ENCODE measurements at regions not wholly inside any gene's neighbourhood (a gene's known extent, or its start where the extent isn't known, plus 50 kb on each side); places are given as distances from the start of the nearest gene placed in this dataset.

DNA sequence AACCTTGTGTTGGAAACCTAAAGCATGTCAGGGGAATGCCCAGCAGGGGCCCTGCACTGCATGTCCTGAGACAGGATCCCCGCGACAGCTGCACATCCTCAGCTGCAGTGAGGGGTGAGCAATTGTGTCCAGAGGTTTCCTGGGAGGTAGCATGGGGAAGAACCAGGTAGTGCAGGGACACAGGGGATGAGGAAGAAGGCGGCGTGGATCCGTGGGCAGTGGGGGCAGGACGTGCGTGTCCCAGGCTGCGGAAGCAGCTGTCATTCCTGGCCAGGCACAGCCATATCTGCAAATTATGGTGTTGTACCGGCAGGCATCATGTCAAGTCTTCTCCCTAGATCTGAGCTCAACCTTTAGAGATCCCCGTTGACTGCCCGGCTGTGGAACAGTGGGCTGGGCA is 238.2 kb upstream of the MYT1L start:
- no peak overlapping the region for H3K4ac ChIP-seq (replicated peaks; ENCODE audit: insufficient read length, low read depth, low read length)
- no peak overlapping the region for H4K91ac ChIP-seq (replicated peaks; ENCODE audit: insufficient read length, low read length)
- no peak overlapping the region for H3K4me2 ChIP-seq (ENCODE audit: insufficient read depth in 1 of 2, low read depth in 2 of 2, low read length in 2 of 2)
- no peak overlapping the region for H3K9ac ChIP-seq (replicated peaks in 1 of 4; ENCODE audit: extremely low read depth in 1 of 4, low read depth in 3 of 4, low read length in 3 of 4)
- no peak overlapping the region for H2AFZ ChIP-seq (ENCODE audit: low read length)
- FAIRE-seq (no peak), DNase-seq (ENCODE audit: low read depth in 1 of 2, low spot score in 2 of 2) (peak in 1 of 2 experiments; percentile 17)
- no peak overlapping the region for H4K5ac ChIP-seq (ENCODE audit: insufficient read length, low read depth, low read length)
- no peak overlapping the region for H2BK20ac ChIP-seq (ENCODE audit: low read length)
- H3K4me3 ChIP-seq (ENCODE audit: extremely low read depth in 1 of 4, insufficient read depth in 2 of 4, low read depth in 3 of 4, low read length in 4 of 4): no peak overlapping the region
- H3K27ac ChIP-seq (ENCODE audit: low read depth, low read length): no peak overlapping the region
- H3K9me3 ChIP-seq (ENCODE audit: insufficient read depth in 2 of 2, low read depth in 1 of 2, low read length in 1 of 2): peaks cover 12 to 17% of the 10 kb centered on the region in 2 experiments
- H3K36me3 ChIP-seq (ENCODE audit: control insufficient read depth in 2 of 4, insufficient read depth in 4 of 4, low read length in 3 of 4): no peaks in the 10 kb centered on the region; a peak in 1 of 8 replicates
- H4K8ac ChIP-seq (ENCODE audit: extremely low read depth, insufficient read depth, low read length): peak overlapping the region; percentile 62; the same call in 1 of the 2 replicates
- H2AK5ac ChIP-seq (ENCODE audit: low read depth, low read length): no peak overlapping the region
- H3K56ac ChIP-seq (replicated peaks; ENCODE audit: insufficient read length, low read depth, low read length): no peak overlapping the region
- H3K79me2 ChIP-seq (ENCODE audit: control insufficient read depth in 1 of 2, insufficient read depth in 2 of 2, low read length in 2 of 2): no peaks in the 10 kb centered on the region; a peak in 1 of 4 replicates
- H2BK5ac ChIP-seq (ENCODE audit: low read depth, low read length): no peak overlapping the region
- H3K27me3 ChIP-seq (replicated peaks in 1 of 4; ENCODE audit: control insufficient read depth in 3 of 4, extremely low read depth in 1 of 4, insufficient read depth in 3 of 4, low read length in 3 of 4): no peaks in the 10 kb centered on the region
- peaks cover 18% of the 10 kb centered on the region; the same call in 1 of the 2 replicates for H3K23me2 ChIP-seq (ENCODE audit: low read depth, low read length)
- CTCF ChIA-PET (ENCODE audit: partially characterized antibody): interaction anchor here (1.0 kb wide), 2 partner anchors 129 to 449 kb away, joined by 3 read pairs; no protein-coding TSS in a partner anchor
- H3K18ac ChIP-seq (ENCODE audit: extremely low read depth, low read length): no peak overlapping the region
- H3K4me1 ChIP-seq (replicated peaks in 1 of 4; ENCODE audit: control insufficient read depth in 3 of 4, insufficient read depth in 4 of 4, low read length in 3 of 4): no peaks in the 10 kb centered on the region; a peak in 1 of 7 replicates
- H3K79me1 ChIP-seq (ENCODE audit: low read depth, low read length): no peaks in the 10 kb centered on the region
- no peak overlapping the region for H3K23ac ChIP-seq (ENCODE audit: insufficient read length)
- H4K20me1 ChIP-seq (replicated peaks in 1 of 2; ENCODE audit: control insufficient read depth in 1 of 2, insufficient read depth in 2 of 2, low read length in 2 of 2): peaks cover 0 to 9% of the 10 kb centered on the region in 2 experiments
- 83% methylated on average over 9 of the region's 11 CpGs; no CpG with 5 or more reads in 1 of the 2 experiments for WGBS, 2 experiments (ENCODE audit: extremely low coverage in 1 of 2, insufficient coverage in 1 of 2, insufficient read length in 1 of 2, insufficient replicate concordance in 2 of 2, low coverage in 1 of 2, low lambda C conversion rate in 2 of 2, missing lambda C conversion rate in 1 of 2)
- POLR2A ChIA-PET (ENCODE audit: partially characterized antibody): no interaction called here
- no peak overlapping the region for H3K14ac ChIP-seq (ENCODE audit: insufficient read length)
- H2BK120ac ChIP-seq (replicated peaks; ENCODE audit: low read depth, low read length): no peak overlapping the region
- no peak overlapping the region for H2BK12ac ChIP-seq (ENCODE audit: low read depth, low read length)
- no peak overlapping the region for H2BK15ac ChIP-seq (ENCODE audit: low read length)
- TF ChIP-seq ASH2L (IDR thresholded peaks at IDR 0.05; ENCODE audit: low read length): no peak
- no peak for TF ChIP-seq JUND (IDR thresholded peaks at IDR 0.05; ENCODE audit: low read length)
- no peak for TF ChIP-seq SUZ12 (IDR thresholded peaks at IDR 0.05; ENCODE audit: low read length)
- TF ChIP-seq, protein P1, sequence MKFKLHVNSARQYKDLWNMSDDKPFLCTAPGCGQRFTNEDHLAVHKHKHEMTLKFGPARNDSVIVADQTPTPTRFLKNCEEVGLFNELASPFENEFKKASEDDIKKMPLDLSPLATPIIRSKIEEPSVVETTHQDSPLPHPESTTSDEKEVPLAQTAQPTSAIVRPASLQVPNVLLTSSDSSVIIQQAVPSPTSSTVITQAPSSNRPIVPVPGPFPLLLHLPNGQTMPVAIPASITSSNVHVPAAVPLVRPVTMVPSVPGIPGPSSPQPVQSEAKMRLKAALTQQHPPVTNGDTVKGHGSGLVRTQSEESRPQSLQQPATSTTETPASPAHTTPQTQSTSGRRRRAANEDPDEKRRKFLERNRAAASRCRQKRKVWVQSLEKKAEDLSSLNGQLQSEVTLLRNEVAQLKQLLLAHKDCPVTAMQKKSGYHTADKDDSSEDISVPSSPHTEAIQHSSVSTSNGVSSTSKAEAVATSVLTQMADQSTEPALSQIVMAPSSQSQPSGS (IDR thresholded peaks at IDR 0.05; ENCODE audit: low read length): no peak
- no peak for TF ChIP-seq EZH2 (IDR thresholded peaks at IDR 0.05; ENCODE audit: low read depth, low read length, severe bottlenecking)
- TF ChIP-seq GTF2F1 (IDR thresholded peaks at IDR 0.05; ENCODE audit: borderline replicate concordance, low read depth, low read length): no peak
- TF ChIP-seq, protein P2, sequence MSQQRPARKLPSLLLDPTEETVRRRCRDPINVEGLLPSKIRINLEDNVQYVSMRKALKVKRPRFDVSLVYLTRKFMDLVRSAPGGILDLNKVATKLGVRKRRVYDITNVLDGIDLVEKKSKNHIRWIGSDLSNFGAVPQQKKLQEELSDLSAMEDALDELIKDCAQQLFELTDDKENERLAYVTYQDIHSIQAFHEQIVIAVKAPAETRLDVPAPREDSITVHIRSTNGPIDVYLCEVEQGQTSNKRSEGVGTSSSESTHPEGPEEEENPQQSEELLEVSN (IDR thresholded peaks at IDR 0.05): no peak
- no peak for TF ChIP-seq RXRA (IDR thresholded peaks at IDR 0.05; ENCODE audit: insufficient read depth, low read depth, low read length)
- no peak for TF ChIP-seq CBX5 (IDR thresholded peaks at IDR 0.05; ENCODE audit: low read depth, low read length)
- no peak for TF ChIP-seq CBX8 (IDR thresholded peaks at IDR 0.05; ENCODE audit: borderline replicate concordance, low read depth, low read length)
- TF ChIP-seq, protein P3, sequence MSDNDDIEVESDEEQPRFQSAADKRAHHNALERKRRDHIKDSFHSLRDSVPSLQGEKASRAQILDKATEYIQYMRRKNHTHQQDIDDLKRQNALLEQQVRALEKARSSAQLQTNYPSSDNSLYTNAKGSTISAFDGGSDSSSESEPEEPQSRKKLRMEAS (IDR thresholded peaks at IDR 0.05): no peak
- no peak for TF ChIP-seq TAF7 (optimal IDR thresholded peaks at IDR 0.05; ENCODE audit: borderline replicate concordance, low read depth, low read length)

Measured in H1 (cell line).